SK-N-DZ (cell line): ENCODE measurements at regions not wholly inside any gene's neighbourhood (a gene's known extent, or its start where the extent isn't known, plus 50 kb on each side); places are given as distances from the start of the nearest gene placed in this dataset.

ENCODE experiments used
- DNase-seq: peaks from one replicate; pipeline ENCODE4 v3.0.0-alpha.2; 2015; ENCODE audit warnings: low spot score

DNA sequence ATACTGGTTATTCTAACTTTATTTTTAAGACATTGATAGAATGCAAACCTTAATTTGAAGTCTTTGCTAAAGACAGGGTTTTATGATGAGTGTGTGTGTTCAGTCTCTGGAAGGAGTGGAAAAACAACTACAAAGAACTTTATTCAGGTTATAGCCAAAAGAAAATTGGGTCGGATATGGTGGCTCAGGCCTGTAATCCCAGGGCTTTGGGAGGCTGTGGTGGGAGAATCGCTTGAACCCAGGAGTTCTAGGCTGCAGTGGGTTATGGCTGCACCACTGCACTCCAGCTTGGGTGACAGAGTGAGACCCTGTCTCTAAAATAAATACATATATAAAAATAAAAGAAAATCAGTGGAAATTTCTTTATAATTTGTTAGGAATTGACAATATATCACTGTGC lies 581.5 kb upstream of the CA10 start:
- no peak for DNase-seq

DNA sequence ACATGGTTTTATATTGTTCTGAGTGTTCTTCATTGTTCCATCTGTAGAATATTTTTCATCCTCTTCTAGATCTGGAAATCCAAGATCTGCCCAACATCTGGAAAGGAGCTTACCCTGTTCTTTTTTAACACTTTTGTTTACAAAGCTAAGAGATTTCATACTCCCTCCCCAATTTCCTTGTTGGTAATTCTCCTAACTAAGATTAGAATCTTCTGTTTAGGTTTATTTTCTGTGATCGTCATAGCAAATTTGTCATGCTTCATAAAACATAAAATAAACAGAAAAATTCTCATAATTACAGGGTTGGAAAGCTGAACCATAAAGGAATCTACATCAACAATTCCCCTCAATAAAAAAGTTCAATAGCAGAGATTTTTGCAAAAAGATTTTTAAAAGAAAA lies 580.3 kb upstream of the CA10 start:
- no peak for DNase-seq

DNA sequence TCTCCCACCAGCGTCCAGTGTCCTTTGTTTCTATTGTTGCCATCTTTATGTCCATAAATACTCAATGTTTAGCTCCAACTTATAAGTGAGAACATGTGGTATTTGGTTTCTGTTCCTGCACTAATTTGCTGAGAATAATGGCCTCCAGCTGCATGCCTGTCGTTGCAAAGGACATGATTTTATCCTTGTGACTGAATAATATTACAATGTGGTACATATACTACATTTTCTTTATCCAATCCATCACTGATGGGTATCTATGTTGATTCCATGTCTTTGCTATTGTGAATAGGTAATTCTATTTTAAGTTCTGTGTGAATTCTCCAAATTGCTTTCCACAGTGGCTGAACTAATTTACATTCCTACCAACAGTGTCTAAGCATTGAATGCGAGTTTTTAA lies 578.6 kb upstream of the CA10 start:
- DNase-seq = peak; percentile 10

DNA sequence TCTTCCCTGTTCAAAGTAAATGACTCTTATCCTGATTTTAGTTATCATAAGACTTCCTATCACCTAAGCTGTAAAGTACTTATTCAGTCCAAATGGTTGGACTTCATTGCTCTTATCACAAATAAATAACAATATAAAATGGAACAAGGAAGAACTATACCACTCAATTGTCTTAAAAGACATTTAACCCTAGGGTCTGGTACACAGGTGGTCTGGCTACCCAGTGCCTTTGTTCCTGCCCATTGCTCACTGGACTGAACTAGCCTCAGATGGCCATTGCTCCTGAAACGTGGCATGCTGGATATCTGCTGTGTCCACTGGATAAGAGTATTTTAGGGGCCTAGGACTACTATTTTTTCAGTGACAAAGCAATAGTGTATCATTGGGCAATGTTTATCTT lies 574.3 kb upstream of the CA10 start:
- no peak for DNase-seq

DNA sequence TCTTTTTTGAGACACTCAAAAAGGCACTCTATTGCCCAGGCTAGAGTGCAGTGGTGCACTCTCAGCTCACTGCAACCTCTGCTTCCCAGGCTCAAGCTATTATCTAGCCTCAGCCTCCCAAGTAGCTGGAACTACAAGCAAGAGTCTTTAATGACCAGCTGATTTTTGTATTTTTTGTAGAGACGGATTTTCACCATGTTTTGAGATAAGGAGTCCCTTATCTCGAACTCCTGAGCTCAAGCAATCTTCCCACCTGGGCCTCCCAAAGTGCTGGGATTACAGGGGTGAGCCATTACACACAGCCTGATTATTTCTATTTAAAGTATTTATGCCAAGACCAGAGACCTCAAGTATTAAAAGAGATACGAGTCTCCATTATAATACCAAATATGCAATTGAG lies 566.1 kb upstream of the CA10 start:
- no peak for DNase-seq

DNA sequence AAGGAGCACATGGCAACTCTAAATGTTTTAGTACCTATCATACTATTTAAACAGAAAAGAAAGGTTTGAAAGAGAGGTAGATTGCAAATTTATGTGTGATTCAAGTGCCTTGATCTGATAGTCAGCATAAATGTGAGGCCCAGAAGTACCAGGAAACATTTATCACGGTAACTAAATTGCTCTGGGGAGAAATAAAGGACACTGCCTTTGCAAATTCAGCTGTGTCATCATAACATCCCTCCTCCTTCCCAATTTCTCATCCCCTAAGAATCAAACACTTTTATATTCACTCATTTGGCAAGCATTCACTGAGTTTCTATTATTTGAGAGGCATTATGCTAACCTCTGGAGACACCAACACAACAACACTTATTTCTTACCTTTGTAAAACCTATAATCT lies 563.4 kb upstream of the CA10 start:
- no peak for DNase-seq

DNA sequence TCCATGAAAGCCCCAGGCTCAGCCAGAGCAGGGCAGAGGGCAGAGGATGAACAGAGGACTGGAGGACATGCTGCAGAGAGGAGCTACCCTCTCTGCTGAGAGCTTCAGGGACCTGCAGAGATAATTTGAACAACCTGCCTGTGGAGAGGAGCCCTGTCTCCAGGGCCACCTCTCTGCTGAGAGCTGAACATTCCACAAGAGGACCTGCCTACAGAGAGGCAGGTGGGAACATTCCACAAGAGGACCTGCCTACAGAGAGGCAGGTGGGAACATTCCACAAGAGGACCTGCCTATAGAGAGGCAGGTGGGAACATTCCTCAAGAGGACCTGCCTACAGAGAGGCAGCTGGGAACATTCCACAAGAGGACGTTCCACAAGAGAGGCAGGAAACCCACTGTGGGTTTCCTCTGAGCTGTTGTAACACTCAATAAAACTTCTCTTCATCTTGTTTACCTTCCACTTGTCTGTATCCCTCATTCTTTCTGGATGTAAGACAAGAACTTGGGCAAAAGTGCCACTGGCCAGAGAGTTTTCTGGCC lies 551.9 kb upstream of the CA10 start:
- DNase-seq = no peak

DNA sequence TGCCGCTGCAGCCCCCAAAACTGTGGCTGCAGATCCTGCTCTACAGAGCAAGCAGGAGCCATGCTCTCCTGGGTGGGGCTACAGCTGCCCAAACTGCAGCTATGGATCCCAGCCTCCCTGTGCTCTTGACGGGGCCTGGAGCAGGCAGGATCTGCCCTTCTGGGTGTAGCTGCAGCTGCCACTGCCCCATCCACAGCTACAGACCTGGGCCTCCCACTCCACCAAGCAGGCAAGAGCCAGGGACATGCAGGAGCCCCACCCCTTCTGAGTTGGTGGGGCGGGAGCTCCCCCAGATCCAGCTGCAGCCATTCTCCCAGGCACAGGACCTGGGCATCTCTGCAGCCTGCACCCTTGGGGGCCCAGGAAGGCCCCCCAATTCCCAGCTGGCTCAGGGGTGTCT lies 551.2 kb upstream of the CA10 start:
- DNase-seq = no peak

DNA sequence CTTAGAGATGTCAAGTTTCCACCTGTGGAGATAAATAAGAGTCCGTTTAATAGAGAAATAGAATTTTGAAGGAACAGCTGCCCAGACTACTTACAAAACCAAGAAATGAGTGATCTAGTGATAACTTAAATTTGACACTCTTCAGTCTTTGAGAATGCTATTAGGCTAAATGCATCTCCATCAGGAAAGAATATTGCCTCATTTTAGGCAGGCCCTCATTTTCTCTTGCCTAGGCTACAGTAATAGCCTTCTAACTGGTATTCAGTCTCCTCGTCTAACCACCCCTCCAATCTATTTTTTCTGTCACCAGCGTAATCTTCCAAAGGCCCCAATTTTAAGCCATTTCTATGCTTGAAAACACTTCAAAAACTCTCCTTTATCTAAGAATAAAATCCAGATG lies 537.8 kb upstream of the CA10 start:
- DNase-seq = peak; percentile 19

DNA sequence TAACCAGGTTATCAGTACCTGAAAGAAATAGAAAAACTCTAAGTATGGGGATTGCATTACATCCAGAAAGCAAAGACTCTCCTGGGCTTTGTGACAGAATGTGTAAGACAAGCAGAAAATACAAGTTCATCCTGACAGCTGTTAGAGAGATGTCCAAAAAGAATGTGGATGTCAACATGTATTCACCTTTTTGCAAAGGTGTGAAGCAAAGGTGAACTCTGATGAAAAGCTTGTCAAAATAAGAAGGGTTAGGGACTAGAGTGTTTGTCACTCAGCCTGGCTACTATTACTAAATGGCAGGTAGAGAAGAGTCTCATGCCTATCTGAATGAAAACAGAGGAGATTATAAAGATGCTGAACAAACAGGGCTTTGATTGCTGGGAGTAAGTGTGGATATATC lies 527.6 kb upstream of the CA10 start:
- no peak for DNase-seq

DNA sequence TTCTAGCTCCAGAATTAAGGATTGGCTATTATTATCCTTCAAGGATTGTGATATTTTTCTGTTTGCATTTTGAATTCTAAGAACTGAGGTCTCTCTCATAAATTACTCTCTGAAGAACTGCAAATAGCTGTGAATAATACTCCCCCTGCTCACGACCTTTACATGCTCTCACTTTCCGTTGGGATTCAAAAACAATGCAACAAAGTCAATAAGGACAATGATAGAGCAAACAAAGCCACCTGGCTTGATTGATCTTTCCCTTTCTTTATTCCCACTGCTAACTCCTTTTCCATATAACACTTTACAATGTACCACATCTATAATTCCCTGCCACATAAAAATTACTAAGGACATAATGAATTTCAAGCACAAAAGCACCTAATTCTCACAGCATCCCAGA lies 523.0 kb upstream of the CA10 start:
- DNase-seq = no peak

DNA sequence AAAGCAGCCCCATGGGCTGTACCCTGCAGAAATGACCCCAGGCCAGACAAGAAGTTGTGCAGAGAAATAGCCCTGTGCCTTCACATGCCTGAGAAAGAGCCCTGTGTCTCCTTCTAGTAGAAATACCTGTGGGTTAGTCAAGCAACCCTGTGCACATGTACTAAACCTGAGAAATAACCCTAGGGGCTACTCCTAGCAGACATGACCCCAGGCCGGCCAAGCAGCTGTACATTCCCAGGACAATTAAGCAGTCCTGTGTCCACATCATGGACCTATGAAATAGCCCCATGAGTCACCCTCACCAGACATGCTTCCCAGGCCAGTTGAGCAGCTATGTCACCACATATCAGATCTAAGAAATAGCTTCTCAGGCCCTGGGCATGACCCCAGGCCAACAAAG lies 519.7 kb upstream of the CA10 start:
- DNase-seq = no peak

DNA sequence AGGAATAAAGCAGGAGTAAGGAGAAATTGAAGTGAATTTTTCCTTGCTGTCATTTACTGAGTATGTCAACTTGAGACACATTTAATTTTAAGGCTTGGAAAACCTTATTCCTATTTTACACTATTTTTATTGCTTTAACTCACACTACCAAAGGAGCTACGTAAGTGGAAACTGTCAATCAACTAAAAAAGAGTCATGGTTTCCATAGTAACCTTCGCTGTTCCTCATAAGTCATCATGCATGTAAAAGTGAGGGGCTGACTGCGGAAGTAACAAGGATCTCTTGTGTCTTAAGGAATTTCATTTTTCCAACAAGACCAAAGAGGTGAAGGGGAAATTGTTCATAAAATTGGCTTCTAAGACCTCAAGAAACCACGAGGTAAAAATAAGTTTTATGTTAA lies 516.2 kb upstream of the CA10 start:
- no peak for DNase-seq

DNA sequence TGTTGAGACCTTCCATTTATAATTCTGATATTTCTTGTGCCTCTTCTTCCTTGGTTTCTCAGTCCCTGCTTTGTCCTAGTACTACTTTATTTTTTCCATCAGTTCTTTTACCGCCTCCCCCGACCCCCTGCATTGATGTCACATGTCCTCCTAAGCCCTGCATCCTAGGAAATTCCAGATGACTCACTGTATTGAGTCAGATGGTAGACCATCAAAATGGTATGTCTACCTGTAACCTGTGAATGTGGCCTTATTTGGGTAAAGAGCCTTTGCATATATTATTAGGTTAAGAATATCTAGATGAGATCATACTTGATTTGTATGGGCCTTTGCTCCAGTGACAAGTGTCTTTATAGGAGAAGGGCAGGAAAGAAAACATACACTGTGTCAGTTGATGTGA lies 515.3 kb upstream of the CA10 start:
- no peak for DNase-seq

DNA sequence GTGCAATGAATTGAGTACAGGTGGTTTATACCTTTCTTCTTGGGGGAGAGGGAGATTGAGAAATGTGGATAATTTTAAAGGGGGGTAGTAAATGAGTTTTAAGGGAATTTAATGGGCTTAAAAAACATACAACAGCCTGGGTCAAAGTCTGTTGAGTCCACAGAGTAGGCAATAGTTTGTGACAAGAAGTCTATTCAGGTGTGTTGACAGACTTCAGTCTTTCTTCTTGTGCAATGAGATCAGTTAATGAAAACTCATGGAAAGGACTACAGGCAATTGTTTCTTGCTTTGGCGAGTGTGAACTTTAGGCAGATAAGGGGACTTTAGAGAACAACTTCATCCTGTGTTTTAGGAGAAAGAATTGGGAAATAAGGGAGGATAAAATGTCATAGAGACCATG lies 507.8 kb upstream of the CA10 start:
- no peak for DNase-seq

DNA sequence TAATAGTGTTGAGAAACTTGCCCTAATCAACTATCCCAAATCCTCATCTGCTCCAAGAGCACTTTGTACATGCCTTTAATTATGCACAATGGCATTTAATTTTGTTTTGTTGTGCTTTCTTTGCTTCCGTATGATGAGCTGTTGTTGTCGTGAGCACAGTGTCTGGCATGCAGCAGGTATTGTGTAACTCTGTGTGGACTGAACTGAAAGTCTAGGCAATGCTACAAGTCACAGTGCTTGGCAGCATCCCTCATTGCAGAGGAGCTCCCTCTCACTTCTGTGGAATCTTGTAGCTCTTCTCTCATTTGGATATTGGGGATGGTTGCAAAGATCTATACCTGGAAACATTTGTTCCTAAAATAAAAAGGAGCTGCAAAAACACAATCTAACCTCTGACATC lies 502.2 kb upstream of the CA10 start:
- DNase-seq = no peak

DNA sequence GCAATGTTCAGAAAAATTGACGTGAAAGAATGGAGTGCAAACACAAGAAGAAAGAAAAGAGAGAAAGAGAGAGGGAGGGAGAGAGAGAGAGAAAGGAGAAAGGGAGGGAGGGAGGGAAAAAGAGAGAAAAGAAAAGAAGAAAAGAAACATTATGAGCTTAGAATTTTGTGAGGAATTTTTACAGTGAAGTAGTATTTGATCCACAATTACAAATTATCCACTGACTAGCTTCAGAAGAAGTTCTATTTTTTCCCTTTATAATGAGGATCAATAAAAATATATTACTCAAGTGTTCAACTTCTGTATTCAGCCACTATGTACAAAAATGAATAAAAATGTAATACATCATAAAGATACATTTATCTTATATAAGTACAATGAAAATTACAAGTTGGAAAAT lies 494.5 kb upstream of the CA10 start:
- no peak for DNase-seq

DNA sequence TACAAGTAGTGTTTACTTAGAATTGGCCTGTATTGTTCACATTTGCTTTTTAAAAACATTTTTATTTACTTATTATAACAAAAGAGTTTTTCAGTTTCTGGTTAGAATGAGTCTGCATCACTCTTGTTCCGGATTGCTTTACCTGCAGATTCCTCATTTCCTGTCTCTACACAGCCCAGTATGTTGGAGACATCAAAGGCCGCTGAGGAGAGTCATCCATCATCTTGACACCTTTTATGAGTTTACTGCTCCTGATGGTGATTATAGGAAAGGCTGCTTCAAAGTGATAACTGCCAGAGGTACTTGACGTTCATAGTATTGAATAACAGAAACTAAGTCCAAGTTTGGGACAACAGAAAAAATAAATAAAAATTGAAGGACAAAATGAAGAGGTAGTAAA lies 490.5 kb upstream of the CA10 start:
- DNase-seq = peak; percentile 25

DNA sequence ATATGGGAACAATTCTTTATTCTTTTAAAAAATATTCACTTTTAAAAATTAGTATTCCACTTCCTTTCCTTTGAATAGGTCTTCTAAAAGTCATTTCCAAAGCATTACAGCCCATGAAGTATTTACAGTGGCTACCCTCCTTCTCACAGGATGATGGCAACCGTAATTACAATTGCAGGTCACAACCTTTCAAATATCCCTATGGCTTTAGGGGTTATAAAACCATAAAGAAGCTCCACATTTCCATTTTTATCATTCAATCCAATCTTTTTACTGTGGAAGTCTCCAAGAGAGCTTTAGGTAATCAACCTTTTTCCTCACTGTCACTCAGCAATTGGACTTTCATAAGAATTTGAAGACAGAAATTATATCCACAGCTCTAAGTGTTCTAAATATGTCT lies 488.9 kb upstream of the CA10 start:
- no peak for DNase-seq

DNA sequence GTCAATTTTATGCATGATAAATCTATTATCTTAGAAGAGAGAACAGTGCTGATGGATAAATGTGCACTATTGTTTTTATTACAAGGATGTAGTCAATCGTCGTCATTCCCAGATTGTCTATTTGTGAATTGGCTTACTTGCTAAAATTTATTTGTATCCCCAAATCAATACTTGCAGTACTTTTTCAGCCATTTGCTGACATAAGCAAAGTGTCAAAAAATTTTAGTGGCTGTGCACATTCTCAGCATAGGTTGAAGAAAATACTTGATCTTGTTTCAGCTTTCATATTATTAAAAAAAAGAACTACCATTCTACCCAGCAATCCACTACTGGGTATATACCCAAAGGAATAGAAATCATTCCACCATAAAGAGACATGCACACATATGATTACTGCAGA lies 477.9 kb upstream of the CA10 start:
- no peak for DNase-seq

DNA sequence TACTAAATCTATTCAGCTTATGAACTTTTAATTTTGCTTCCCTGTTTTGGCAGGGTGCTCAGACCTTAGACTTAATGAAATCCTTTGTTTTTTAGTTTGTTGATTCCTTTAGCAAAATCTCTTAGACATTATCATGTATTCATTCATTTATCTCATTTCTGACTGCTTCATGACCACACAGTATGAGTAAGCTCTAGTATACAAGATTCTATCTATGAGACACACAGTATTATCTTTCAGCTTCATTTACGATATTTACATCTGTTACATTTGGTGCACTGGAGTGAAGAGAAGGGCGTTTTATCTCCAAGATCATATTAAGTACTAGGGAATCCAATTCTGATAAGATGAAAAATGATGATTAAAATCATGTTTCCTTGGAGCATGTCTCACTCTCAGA lies 448.1 kb upstream of the CA10 start:
- DNase-seq = no peak

DNA sequence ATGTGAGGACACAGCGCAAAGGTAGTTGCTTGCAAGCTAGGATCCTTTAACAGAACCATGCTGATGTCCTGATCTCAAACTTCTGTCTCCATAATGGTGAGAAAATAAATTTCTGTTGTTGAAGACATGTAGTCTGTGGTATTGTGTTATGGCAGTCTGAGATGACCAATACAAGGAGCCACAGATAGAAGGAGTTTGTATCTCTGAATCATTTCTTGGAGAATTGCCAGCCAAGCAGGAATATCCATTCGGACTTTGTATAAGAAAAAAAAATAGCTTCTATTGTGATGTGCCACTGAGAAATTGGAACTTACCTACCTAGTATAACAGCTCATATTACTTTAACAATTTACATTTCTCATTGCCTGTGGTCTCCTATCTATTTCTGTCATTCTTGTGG lies 447.6 kb upstream of the CA10 start:
- DNase-seq = no peak

DNA sequence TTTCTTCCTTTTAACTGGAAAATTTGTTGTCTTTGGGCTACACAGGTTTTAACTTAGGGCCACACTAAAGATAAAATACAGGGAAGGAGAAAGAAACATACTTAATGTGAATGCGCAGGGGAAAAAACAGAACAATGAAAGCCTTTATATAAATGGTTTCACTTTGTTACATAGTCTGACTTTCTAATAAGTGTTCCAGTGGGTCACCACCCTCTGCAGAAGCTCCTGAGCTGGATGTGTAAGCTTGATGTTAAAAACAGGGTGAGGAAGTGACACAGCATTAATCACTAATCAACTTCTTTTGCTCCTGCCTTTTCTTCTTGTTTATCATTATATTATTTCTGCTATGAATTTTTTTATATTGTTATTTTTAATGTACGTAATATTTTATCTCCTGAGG lies 445.6 kb upstream of the CA10 start:
- DNase-seq = no peak

DNA sequence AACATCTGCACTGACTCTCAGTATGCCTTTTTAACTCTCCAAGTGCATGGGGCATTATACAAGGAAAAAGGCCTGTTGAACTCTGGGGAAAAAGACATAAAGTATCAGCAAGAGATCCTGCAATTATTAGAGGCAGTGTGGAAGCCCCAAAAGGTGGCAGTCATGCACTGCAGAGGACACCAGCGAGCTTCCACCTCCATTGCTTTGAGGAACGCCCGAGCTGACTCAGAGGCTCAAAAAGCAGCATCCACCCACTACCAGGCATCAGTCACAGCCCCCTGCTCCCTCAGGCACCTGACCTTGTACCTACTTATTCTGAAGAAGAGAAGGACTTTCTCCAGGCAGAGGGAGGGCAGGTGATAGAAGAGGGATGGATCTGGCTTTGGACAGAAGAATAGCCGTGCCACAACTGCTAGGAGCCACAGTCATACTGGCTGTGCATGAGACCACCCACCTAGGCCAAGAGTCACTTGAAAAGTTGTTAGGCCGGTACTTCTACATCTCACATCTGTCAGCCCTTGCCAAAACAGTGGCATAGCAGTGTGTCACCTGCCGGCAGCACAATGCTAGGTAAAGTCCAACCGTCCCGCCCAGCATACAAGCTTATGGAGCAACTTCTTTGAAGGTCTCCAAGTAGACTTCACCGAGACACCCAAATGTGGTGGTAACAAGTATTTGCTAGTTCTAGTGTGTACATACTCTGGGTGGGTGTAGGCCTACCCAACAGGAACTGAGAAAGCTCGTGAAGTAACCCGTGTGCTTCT lies 439.1 kb upstream of the CA10 start:
- DNase-seq = peak; percentile 27
